HG03575 (cell line): ENCODE measurements at regions not wholly inside any gene's neighbourhood (a gene's known extent, or its start where the extent isn't known, plus 50 kb on each side); places are given as distances from the start of the nearest gene placed in this dataset.

Experiments used
- ATAC-seq: cut with Tn5 transposase; IDR thresholded peaks from one replicate; pipeline ENCODE4 v1.9.1; 2021; ENCODE audit not compliant: unreplicated experiment, insufficient number of reproducible peaks, low FRiP score; ENCODE audit errors: extremely low read depth

- ATAC-seq: no peak
Measured at GRCh38 chr10:36721871-36722270, 403.5 kb upstream of the ANKRD30A start.

- no peak for ATAC-seq
Measured at GRCh38 chr10:36720895-36721294, 404.5 kb upstream of the ANKRD30A start.

GRCh38 chr10:36717118-36717517 lies 408.3 kb upstream of the ANKRD30A start:
- no peak for ATAC-seq

GRCh38 chr10:36716291-36716690 lies 409.1 kb upstream of the ANKRD30A start:
- ATAC-seq: no peak

GRCh38 chr10:36712695-36713094 lies 412.7 kb upstream of the ANKRD30A start:
- no peak for ATAC-seq

- ATAC-seq: no peak
Measured at GRCh38 chr10:36711361-36711760, 414.0 kb upstream of the ANKRD30A start.

- no peak for ATAC-seq
Measured at GRCh38 chr10:36704124-36704523, 421.3 kb upstream of the ANKRD30A start.

- ATAC-seq: no peak
Measured at GRCh38 chr10:36703179-36703578, 422.2 kb upstream of the ANKRD30A start.

GRCh38 chr10:36700123-36700522 lies 425.3 kb upstream of the ANKRD30A start:
- no peak for ATAC-seq

GRCh38 chr10:36692759-36693158 lies 432.6 kb upstream of the ANKRD30A start:
- no peak for ATAC-seq

GRCh38 chr10:36688717-36689116 lies 436.7 kb upstream of the ANKRD30A start:
- no peak for ATAC-seq

- ATAC-seq: no peak
Measured at GRCh38 chr10:36683421-36683820, 442.0 kb upstream of the ANKRD30A start.

GRCh38 chr10:36681751-36682632 lies 443.4 kb upstream of the ANKRD30A start:
- ATAC-seq: no peak

- ATAC-seq: no peak
Measured at GRCh38 chr10:36679554-36679953, 445.8 kb upstream of the ANKRD30A start.

GRCh38 chr10:36677431-36677768 lies 448.0 kb upstream of the ANKRD30A start:
- no peak for ATAC-seq

- no peak for ATAC-seq
Measured at GRCh38 chr10:36676756-36677430, 448.5 kb upstream of the ANKRD30A start.

GRCh38 chr10:36676321-36676720 lies 449.1 kb upstream of the ANKRD30A start:
- ATAC-seq: no peak

- ATAC-seq: no peak
Measured at GRCh38 chr10:36675458-36675880, 449.9 kb upstream of the ANKRD30A start.

GRCh38 chr10:36671607-36672006 lies 453.8 kb upstream of the ANKRD30A start:
- ATAC-seq: no peak

GRCh38 chr10:36670621-36671402 lies 454.6 kb upstream of the ANKRD30A start:
- ATAC-seq: no peak
